ENCODE measurements at regions not wholly inside any gene's neighbourhood (a gene's known extent, or its start where the extent isn't known, plus 50 kb on each side); places are given as distances from the start of the nearest gene placed in this dataset.

GRCh38 chr10:52570490-52570889 is 202.1 kb downstream of the MBL2 start:
- H3K36me3 ChIP-seq (ENCODE audit: control insufficient read depth, insufficient read depth, low read length), result no peaks in the 10 kb centered on the region
- DNase-seq (ENCODE audit: low read depth), result no peak
- H3K27me3 ChIP-seq (ENCODE audit: control insufficient read depth, insufficient read depth, low read length), result no peaks in the 10 kb centered on the region
- no peak overlapping the region for H3K4me3 ChIP-seq (ENCODE audit: low read depth, low read length)
- TF ChIP-seq CTCF (IDR thresholded peaks at IDR 0.05; ENCODE audit: insufficient read depth, low read length, poor library complexity, severe bottlenecking), result no peak

GRCh38 chr10:52571018-52571417 is 201.6 kb downstream of the MBL2 start:
- DNase-seq (ENCODE audit: low read depth), result no peak
- no peak for TF ChIP-seq CTCF (IDR thresholded peaks at IDR 0.05; ENCODE audit: insufficient read depth, low read length, poor library complexity, severe bottlenecking)
- no peaks in the 10 kb centered on the region for H3K36me3 ChIP-seq (ENCODE audit: control insufficient read depth, insufficient read depth, low read length)
- H3K4me3 ChIP-seq (ENCODE audit: low read depth, low read length), result no peak overlapping the region
- H3K27me3 ChIP-seq (ENCODE audit: control insufficient read depth, insufficient read depth, low read length), result no peaks in the 10 kb centered on the region

GRCh38 chr10:52571516-52572182 is 200.9 kb downstream of the MBL2 start:
- no peak for DNase-seq (ENCODE audit: low read depth)
- H3K4me3 ChIP-seq (ENCODE audit: low read depth, low read length), result no peak overlapping the region
- TF ChIP-seq CTCF (IDR thresholded peaks at IDR 0.05; ENCODE audit: insufficient read depth, low read length, poor library complexity, severe bottlenecking), result no peak
- no peaks in the 10 kb centered on the region for H3K36me3 ChIP-seq (ENCODE audit: control insufficient read depth, insufficient read depth, low read length)
- H3K27me3 ChIP-seq (ENCODE audit: control insufficient read depth, insufficient read depth, low read length), result no peaks in the 10 kb centered on the region

- H3K36me3 ChIP-seq (ENCODE audit: control insufficient read depth, insufficient read depth, low read length), result no peaks in the 10 kb centered on the region
- no peak overlapping the region for H3K4me3 ChIP-seq (ENCODE audit: low read depth, low read length)
- DNase-seq (ENCODE audit: low read depth), result no peak
- H3K27me3 ChIP-seq (ENCODE audit: control insufficient read depth, insufficient read depth, low read length), result no peaks in the 10 kb centered on the region
- TF ChIP-seq CTCF (IDR thresholded peaks at IDR 0.05; ENCODE audit: insufficient read depth, low read length, poor library complexity, severe bottlenecking), result no peak
Observed at GRCh38 chr10:52573347-52573746, 199.2 kb downstream of the MBL2 start.

- no peak for TF ChIP-seq CTCF (IDR thresholded peaks at IDR 0.05; ENCODE audit: insufficient read depth, low read length, poor library complexity, severe bottlenecking)
- no peak overlapping the region for H3K4me3 ChIP-seq (ENCODE audit: low read depth, low read length)
- no peaks in the 10 kb centered on the region for H3K36me3 ChIP-seq (ENCODE audit: control insufficient read depth, insufficient read depth, low read length)
- H3K27me3 ChIP-seq (ENCODE audit: control insufficient read depth, insufficient read depth, low read length), result no peaks in the 10 kb centered on the region
- no peak for DNase-seq (ENCODE audit: low read depth)
Observed at GRCh38 chr10:52574697-52575096, 197.9 kb downstream of the MBL2 start.

GRCh38 chr10:52577047-52577446 is 195.5 kb downstream of the MBL2 start:
- no peak for TF ChIP-seq CTCF (IDR thresholded peaks at IDR 0.05; ENCODE audit: insufficient read depth, low read length, poor library complexity, severe bottlenecking)
- DNase-seq (ENCODE audit: low read depth), result no peak
- H3K27me3 ChIP-seq (ENCODE audit: control insufficient read depth, insufficient read depth, low read length), result no peaks in the 10 kb centered on the region

More at GRCh38 chr10:52577047-52577446, 195.5 kb downstream of the MBL2 start:
- Histone ChIP-seq H3K36me3 (ENCODE audit: control insufficient read depth, insufficient read depth, low read length) (no peaks in the 10 kb centered on the region), H3K4me3 (ENCODE audit: low read depth, low read length) (no peak overlapping the region)
